GM23338 (cell line): ENCODE measurements at regions not wholly inside any gene's neighbourhood (a gene's known extent, or its start where the extent isn't known, plus 50 kb on each side); places are given as distances from the start of the nearest gene placed in this dataset.

Experiments used
- ATAC-seq: fragments of 200-7000 bp; cut with Tn5 transposase; 3 replicates; pipeline ENCODE4 v1.9.1; 2020
- DNase-seq: peaks from one replicate; pipeline ENCODE4 v3.0.0-alpha.2; 2015; ENCODE audit warnings: low spot score
- H2AFZ ChIP-seq: fragments of 200-600 bp; sonication (generic); 2 replicates; pipeline ENCODE4 v1.8.0; 2016; ENCODE audit warnings: antibody characterized with exemption, mild to moderate bottlenecking, moderate library complexity
- H3F3A ChIP-seq: fragments of 200-600 bp; sonication (generic); replicated peaks from 2 replicates; pipeline ENCODE4 v1.8.0; 2017; ENCODE audit warnings: antibody characterized with exemption, mixed run types, low read depth
- H3K27ac ChIP-seq: fragments of 200-600 bp; sonication (generic); 2 replicates; pipeline ENCODE4 v1.6.1; 2016; ENCODE audit warnings: low read depth
- H3K27me3 ChIP-seq: fragments of 200-600 bp; sonication (generic); 2 replicates; pipeline ENCODE4 v1.8.0; 2016; ENCODE audit warnings: mild to moderate bottlenecking, mixed run types, moderate library complexity; ENCODE audit not compliant: insufficient read depth
- H3K36me3 ChIP-seq: fragments of 200-600 bp; sonication (generic); 2 replicates; pipeline ENCODE4 v1.8.0; 2016; ENCODE audit warnings: mild to moderate bottlenecking; ENCODE audit not compliant: insufficient read depth
- H3K4me1 ChIP-seq: fragments of 200-600 bp; sonication (generic); 2 replicates; pipeline ENCODE4 v1.8.0; 2016; ENCODE audit warnings: mild to moderate bottlenecking, moderate library complexity; ENCODE audit not compliant: insufficient read depth
- H3K4me2 ChIP-seq: fragments of 200-600 bp; sonication (generic); 2 replicates; pipeline ENCODE4 v1.7.1; 2017; ENCODE audit warnings: mixed run types
- H3K4me3 ChIP-seq: fragments of 200-600 bp; sonication (generic); 2 replicates; pipeline ENCODE4 v1.6.1; 2016; ENCODE audit warnings: mixed run types
- H3K79me2 ChIP-seq: fragments of 200-600 bp; sonication (generic); replicated peaks from 2 replicates; pipeline ENCODE4 v1.8.0; 2017; ENCODE audit warnings: mild to moderate bottlenecking; ENCODE audit not compliant: insufficient read depth
- H3K9me2 ChIP-seq: fragments of 200-600 bp; sonication (generic); 2 replicates; pipeline ENCODE4 v1.8.0; 2017; ENCODE audit not compliant: insufficient read depth
- H4K20me1 ChIP-seq: fragments of 200-600 bp; sonication (generic); replicated peaks from 2 replicates; pipeline ENCODE4 v1.8.0; 2017; ENCODE audit warnings: mild to moderate bottlenecking; ENCODE audit not compliant: insufficient read depth
- H3K27ac Mint-ChIP-seq: 2 replicates; pipeline ENCODE4 v1.8.0; 2020; ENCODE audit warnings: inconsistent platforms, mild to moderate bottlenecking, moderate library complexity, mixed read lengths
- H3K27me3 Mint-ChIP-seq: 3 replicates; pipeline ENCODE4 v1.8.0; 2022; ENCODE audit warnings: low read depth, mild to moderate bottlenecking, moderate library complexity, mixed read lengths, inconsistent platforms; ENCODE audit not compliant: insufficient read depth, poor library complexity
- H3K36me3 Mint-ChIP-seq: 3 replicates; pipeline ENCODE4 v1.8.0; 2021; ENCODE audit warnings: low read depth, mild to moderate bottlenecking, inconsistent platforms, moderate library complexity, mixed read lengths
- H3K4me1 Mint-ChIP-seq: 3 replicates; pipeline ENCODE4 v1.8.0; 2020; ENCODE audit warnings: mild to moderate bottlenecking, inconsistent platforms, mixed read lengths
- H3K4me3 Mint-ChIP-seq: 3 replicates; pipeline ENCODE4 v1.8.0; 2021; ENCODE audit warnings: moderate library complexity, mild to moderate bottlenecking, inconsistent platforms, mixed read lengths
- H3K9me3 Mint-ChIP-seq: 3 replicates; pipeline ENCODE4 v1.8.0; 2020; ENCODE audit warnings: moderate library complexity, mild to moderate bottlenecking, inconsistent platforms, mixed read lengths
- ETS1 ChIP-seq: IDR thresholded peaks from 2 replicates; pipeline ENCODE4 v1.6.1; 2016; ENCODE audit warnings: antibody characterized with exemption
- EZH2 ChIP-seq: fragments of 200-600 bp; sonication (generic); IDR thresholded peaks from one replicate; pipeline ENCODE4 v1.8.0; 2017; ENCODE audit warnings: antibody characterized with exemption, mild to moderate bottlenecking, low read depth; ENCODE audit not compliant: unreplicated experiment
- EZH2phosphoT487 ChIP-seq: fragments of 200-600 bp; sonication (generic); IDR thresholded peaks from one replicate; pipeline ENCODE4 v1.8.1; 2018; ENCODE audit warnings: antibody characterized with exemption; ENCODE audit not compliant: unreplicated experiment
- JUNB ChIP-seq: IDR thresholded peaks from one replicate; pipeline ENCODE4 v1.6.1; 2016; ENCODE audit warnings: antibody characterized with exemption; ENCODE audit not compliant: unreplicated experiment
- NANOG ChIP-seq: IDR thresholded peaks from 2 replicates; pipeline ENCODE4 v1.6.1; 2016; ENCODE audit warnings: antibody characterized with exemption, borderline replicate concordance
- TF ChIP-seq, protein P1 (sequence below): fragments of 250-450 bp; sonication (Bioruptor Pico); IDR thresholded peaks from 2 replicates; pipeline ENCODE4 v1.5.0; 2020; ENCODE audit warnings: mild to moderate bottlenecking, moderate library complexity

DNA sequence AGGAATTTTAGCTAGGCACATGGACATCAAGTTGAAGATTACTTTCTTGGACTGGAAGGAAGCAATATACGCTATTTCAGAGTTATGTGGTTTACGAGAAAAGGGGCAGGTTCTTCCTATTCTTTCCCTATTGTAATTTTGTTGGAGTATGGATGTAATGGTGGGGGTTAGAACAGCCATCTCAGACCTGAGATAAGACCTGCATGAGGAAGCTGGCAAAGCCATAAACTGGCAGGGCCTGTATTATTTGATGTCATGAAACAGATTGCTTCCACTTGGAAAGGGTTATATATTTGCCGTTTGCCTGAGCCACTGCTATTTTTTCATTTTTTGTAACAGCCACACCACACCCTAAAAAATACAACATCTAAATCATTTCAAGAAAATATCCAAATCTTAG is 220.5 kb upstream of the MAGI2 start (continued):
- TF ChIP-seq, protein P1, sequence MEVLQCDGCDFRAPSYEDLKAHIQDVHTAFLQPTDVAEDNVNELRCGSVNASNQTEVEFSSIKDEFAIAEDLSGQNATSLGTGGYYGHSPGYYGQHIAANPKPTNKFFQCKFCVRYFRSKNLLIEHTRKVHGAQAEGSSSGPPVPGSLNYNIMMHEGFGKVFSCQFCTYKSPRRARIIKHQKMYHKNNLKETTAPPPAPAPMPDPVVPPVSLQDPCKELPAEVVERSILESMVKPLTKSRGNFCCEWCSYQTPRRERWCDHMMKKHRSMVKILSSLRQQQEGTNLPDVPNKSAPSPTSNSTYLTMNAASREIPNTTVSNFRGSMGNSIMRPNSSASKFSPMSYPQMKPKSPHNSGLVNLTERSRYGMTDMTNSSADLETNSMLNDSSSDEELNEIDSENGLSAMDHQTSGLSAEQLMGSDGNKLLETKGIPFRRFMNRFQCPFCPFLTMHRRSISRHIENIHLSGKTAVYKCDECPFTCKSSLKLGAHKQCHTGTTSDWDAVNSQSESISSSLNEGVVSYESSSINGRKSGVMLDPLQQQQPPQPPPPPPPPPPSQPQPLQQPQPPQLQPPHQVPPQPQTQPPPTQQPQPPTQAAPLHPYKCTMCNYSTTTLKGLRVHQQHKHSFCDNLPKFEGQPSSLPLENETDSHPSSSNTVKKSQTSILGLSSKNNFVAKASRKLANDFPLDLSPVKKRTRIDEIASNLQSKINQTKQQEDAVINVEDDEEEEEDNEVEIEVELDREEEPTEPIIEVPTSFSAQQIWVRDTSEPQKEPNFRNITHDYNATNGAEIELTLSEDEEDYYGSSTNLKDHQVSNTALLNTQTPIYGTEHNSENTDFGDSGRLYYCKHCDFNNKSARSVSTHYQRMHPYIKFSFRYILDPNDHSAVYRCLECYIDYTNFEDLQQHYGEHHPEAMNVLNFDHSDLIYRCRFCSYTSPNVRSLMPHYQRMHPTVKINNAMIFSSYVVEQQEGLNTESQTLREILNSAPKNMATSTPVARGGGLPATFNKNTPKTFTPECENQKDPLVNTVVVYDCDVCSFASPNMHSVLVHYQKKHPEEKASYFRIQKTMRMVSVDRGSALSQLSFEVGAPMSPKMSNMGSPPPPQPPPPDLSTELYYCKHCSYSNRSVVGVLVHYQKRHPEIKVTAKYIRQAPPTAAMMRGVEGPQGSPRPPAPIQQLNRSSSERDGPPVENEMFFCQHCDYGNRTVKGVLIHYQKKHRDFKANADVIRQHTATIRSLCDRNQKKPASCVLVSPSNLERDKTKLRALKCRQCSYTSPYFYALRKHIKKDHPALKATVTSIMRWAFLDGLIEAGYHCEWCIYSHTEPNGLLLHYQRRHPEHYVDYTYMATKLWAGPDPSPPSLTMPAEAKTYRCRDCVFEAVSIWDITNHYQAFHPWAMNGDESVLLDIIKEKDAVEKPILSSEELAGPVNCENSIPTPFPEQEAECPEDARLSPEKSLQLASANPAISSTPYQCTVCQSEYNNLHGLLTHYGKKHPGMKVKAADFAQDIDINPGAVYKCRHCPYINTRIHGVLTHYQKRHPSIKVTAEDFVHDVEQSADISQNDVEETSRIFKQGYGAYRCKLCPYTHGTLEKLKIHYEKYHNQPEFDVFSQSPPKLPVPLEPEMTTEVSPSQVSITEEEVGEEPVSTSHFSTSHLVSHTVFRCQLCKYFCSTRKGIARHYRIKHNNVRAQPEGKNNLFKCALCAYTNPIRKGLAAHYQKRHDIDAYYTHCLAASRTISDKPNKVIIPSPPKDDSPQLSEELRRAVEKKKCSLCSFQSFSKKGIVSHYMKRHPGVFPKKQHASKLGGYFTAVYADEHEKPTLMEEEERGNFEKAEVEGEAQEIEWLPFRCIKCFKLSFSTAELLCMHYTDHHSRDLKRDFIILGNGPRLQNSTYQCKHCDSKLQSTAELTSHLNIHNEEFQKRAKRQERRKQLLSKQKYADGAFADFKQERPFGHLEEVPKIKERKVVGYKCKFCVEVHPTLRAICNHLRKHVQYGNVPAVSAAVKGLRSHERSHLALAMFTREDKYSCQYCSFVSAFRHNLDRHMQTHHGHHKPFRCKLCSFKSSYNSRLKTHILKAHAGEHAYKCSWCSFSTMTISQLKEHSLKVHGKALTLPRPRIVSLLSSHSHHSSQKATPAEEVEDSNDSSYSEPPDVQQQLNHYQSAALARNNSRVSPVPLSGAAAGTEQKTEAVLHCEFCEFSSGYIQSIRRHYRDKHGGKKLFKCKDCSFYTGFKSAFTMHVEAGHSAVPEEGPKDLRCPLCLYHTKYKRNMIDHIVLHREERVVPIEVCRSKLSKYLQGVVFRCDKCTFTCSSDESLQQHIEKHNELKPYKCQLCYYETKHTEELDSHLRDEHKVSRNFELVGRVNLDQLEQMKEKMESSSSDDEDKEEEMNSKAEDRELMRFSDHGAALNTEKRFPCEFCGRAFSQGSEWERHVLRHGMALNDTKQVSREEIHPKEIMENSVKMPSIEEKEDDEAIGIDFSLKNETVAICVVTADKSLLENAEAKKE (CRISPR knock-in tag), result no peak
- TF ChIP-seq EZH2phosphoT487 (no peak), NANOG (no peak), ETS1 (no peak)

DNA sequence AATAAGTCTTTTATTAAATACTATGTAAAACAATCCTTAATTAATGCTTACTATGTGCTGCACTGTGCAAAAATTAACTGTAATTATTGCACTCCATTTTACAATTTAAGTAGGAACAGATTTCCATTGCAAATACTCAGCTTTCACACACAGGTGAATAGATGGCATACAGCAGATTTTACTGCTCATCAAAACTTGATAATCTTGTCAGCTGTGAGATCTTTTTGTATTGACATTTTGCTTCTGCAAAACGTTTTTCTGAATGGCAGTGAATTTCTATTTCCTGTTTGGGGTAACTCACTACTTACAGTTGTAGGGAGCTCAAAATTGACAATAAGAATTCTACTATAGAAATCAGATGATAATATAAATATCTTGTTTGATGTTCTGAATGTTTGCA is 220.0 kb upstream of the MAGI2 start:
- H3F3A ChIP-seq, result no peaks in the 10 kb centered on the region
- Mint-ChIP-seq H3K4me3 (no peak overlapping the region), H3K9me3 (peaks cover 13% of the 10 kb centered on the region), H3K27me3 (no peaks in the 10 kb centered on the region), H3K4me1 (no peaks in the 10 kb centered on the region), H3K36me3 (peaks cover 4% of the 10 kb centered on the region; the same call in 2 of the 3 replicates), H3K27ac (no peak overlapping the region)
- TF ChIP-seq EZH2 (no peak), JUNB (no peak)
- TF ChIP-seq, protein P1 (CRISPR knock-in tag), result no peak
- no peaks in the 10 kb centered on the region for H3K79me2 ChIP-seq
- H3K4me3 ChIP-seq, result no peak overlapping the region
- no peak overlapping the region for H3K27ac ChIP-seq
- no peak for ATAC-seq
- no peaks in the 10 kb centered on the region for H3K36me3 ChIP-seq
- no peak overlapping the region for H2AFZ ChIP-seq
- H3K27me3 ChIP-seq, result no peaks in the 10 kb centered on the region
- H4K20me1 ChIP-seq, result no peaks in the 10 kb centered on the region
- H3K9me2 ChIP-seq, result peaks cover 3% of the 10 kb centered on the region; the same call in 1 of the 2 replicates
- H3K4me2 ChIP-seq, result no peak overlapping the region
- DNase-seq, result no peak
- H3K4me1 ChIP-seq, result no peaks in the 10 kb centered on the region
